WTC11 (cell line): ENCODE measurements at regions not wholly inside any gene's neighbourhood (a gene's known extent, or its start where the extent isn't known, plus 50 kb on each side); places are given as distances from the start of the nearest gene placed in this dataset.
A peak's percentile ranks its signal among the peaks of the same experiment; 100 is the strongest.

Experiments
- ATAC-seq: fragments of 200-7000 bp; cut with Tn5 transposase; 2 replicates; pipeline ENCODE4 v1.10.0; 2021; ENCODE audit warnings: mild to moderate bottlenecking, moderate library complexity
- CTCF ChIA-PET: fragments of 300-600 bp; sonication (Branson Sonifier 250); formaldehyde crosslinking; loops from one replicate; lab custom pipeline; 2021; ENCODE audit warnings: antibody characterized with exemption; lab: Charles Lee
- POLR2A ChIA-PET: fragments of 350-600 bp; sonication (Branson Sonifier 250); formaldehyde crosslinking; loops from one replicate; lab custom pipeline; 2021; ENCODE audit warnings: antibody characterized with exemption; lab: Charles Lee
- DNase-seq: peaks from one replicate; pipeline ENCODE4 v3.0.0; 2021; ENCODE audit warnings: low spot score
- H3K27ac Mint-ChIP-seq: 2 replicates; pipeline ENCODE4 v1.8.0; 2021; ENCODE audit warnings: mixed read lengths
- H3K27me3 Mint-ChIP-seq: 2 replicates; pipeline ENCODE4 v1.8.0; 2021; ENCODE audit warnings: low read depth, mild to moderate bottlenecking, moderate library complexity, mixed read lengths
- H3K36me3 Mint-ChIP-seq: 2 replicates; pipeline ENCODE4 v1.8.0; 2021; ENCODE audit warnings: mixed read lengths
- H3K4me1 Mint-ChIP-seq: 2 replicates; pipeline ENCODE4 v1.8.0; 2022; ENCODE audit warnings: mixed read lengths
- H3K4me3 Mint-ChIP-seq: 2 replicates; pipeline ENCODE4 v1.8.0; 2021; ENCODE audit warnings: mild to moderate bottlenecking, moderate library complexity, mixed read lengths
- H3K9me3 Mint-ChIP-seq: 2 replicates; pipeline ENCODE4 v1.8.0; 2021; ENCODE audit warnings: mixed read lengths
- ELF4 ChIP-seq: sonication (generic); formaldehyde crosslinking; IDR thresholded peaks from 2 replicates; pipeline ENCODE4 v1.8.1; 2022; ENCODE audit warnings: low read depth, mild to moderate bottlenecking, moderate library complexity, missing genetic modification reagents
- IRF2 ChIP-seq: sonication (generic); formaldehyde crosslinking; IDR thresholded peaks from 2 replicates; pipeline ENCODE4 v1.8.0; 2022; ENCODE audit warnings: low read depth, missing genetic modification reagents, borderline replicate concordance
- JAZF1 ChIP-seq: fragments of 250-450 bp; sonication (Bioruptor Pico); IDR thresholded peaks from 2 replicates; pipeline ENCODE4 v1.9.0; 2021; ENCODE audit warnings: moderate library complexity, mild to moderate bottlenecking, inconsistent platforms
- MYBL2 ChIP-seq: sonication (generic); formaldehyde crosslinking; IDR thresholded peaks from 2 replicates; pipeline ENCODE4 v1.8.1; 2023; ENCODE audit warnings: mild to moderate bottlenecking, moderate library complexity, missing genetic modification reagents
- NFATC4 ChIP-seq: fragments of 250-450 bp; sonication (Bioruptor Pico); IDR thresholded peaks from 2 replicates; pipeline ENCODE4 v1.9.0; 2021; ENCODE audit warnings: mild to moderate bottlenecking
- NR3C1 ChIP-seq: sonication (generic); formaldehyde crosslinking; conservative IDR thresholded peaks from 2 replicates; pipeline ENCODE4 v1.8.1; 2023; ENCODE audit warnings: low read depth, mild to moderate bottlenecking, missing genetic modification reagents
- SMAD4 ChIP-seq: sonication (generic); formaldehyde crosslinking; IDR thresholded peaks from 2 replicates; pipeline ENCODE4 v1.8.0; 2022; ENCODE audit warnings: mild to moderate bottlenecking, missing genetic modification reagents
- SOX15 ChIP-seq: fragments of 250-450 bp; sonication (Bioruptor Pico); IDR thresholded peaks from 2 replicates; pipeline ENCODE4 v1.9.0; 2021; ENCODE audit warnings: mild to moderate bottlenecking
- ZNF138 ChIP-seq: sonication (generic); formaldehyde crosslinking; conservative IDR thresholded peaks from 2 replicates; pipeline ENCODE4 v1.8.1; 2022; ENCODE audit warnings: mild to moderate bottlenecking, moderate library complexity, missing genetic modification reagents
- ZNF219 ChIP-seq: sonication (generic); formaldehyde crosslinking; IDR thresholded peaks from 2 replicates; pipeline ENCODE4 v1.8.0; 2023; ENCODE audit warnings: missing genetic modification reagents, mild to moderate bottlenecking, borderline replicate concordance
- ZNF416 ChIP-seq: fragments of 250-450 bp; sonication (Bioruptor Pico); IDR thresholded peaks from 2 replicates; pipeline ENCODE4 v1.9.0; 2021; ENCODE audit warnings: mild to moderate bottlenecking, inconsistent platforms
- ZNF423 ChIP-seq: fragments of 250-450 bp; sonication (Bioruptor Pico); IDR thresholded peaks from 2 replicates; pipeline ENCODE4 v2.1.2; 2022; ENCODE audit warnings: mild to moderate bottlenecking, moderate library complexity
- TF ChIP-seq, protein P1 (sequence below): fragments of 250-450 bp; sonication (Bioruptor Pico); conservative IDR thresholded peaks from 2 replicates; pipeline ENCODE4 v1.9.0; 2021; ENCODE audit warnings: mild to moderate bottlenecking
- TF ChIP-seq, protein P2 (sequence below): sonication (generic); formaldehyde crosslinking; IDR thresholded peaks from 2 replicates; pipeline ENCODE4 v1.8.0; 2023; ENCODE audit warnings: missing genetic modification reagents
- TF ChIP-seq, protein P3 (sequence below): fragments of 250-450 bp; sonication (Bioruptor Pico); IDR thresholded peaks from 2 replicates; pipeline ENCODE4 v1.9.0; 2021; ENCODE audit warnings: mild to moderate bottlenecking
- TF ChIP-seq, protein P4 (sequence below): fragments of 250-450 bp; sonication (Bioruptor Pico); IDR thresholded peaks from 2 replicates; pipeline ENCODE4 v2.1.2; 2022; ENCODE audit warnings: mild to moderate bottlenecking, moderate library complexity
- TF ChIP-seq, protein P5 (sequence below): sonication (generic); formaldehyde crosslinking; IDR thresholded peaks from 2 replicates; pipeline ENCODE4 v1.8.0; 2022; ENCODE audit warnings: mild to moderate bottlenecking, missing genetic modification reagents
- TF ChIP-seq, protein P6 (sequence below): sonication (generic); formaldehyde crosslinking; IDR thresholded peaks from 2 replicates; pipeline ENCODE4 v1.8.0; 2022; ENCODE audit warnings: mild to moderate bottlenecking, missing genetic modification reagents
- TF ChIP-seq, protein P7 (sequence below): sonication (generic); formaldehyde crosslinking; IDR thresholded peaks from 2 replicates; pipeline ENCODE4 v1.8.1; 2023; ENCODE audit warnings: mild to moderate bottlenecking, moderate library complexity, missing genetic modification reagents

DNA sequence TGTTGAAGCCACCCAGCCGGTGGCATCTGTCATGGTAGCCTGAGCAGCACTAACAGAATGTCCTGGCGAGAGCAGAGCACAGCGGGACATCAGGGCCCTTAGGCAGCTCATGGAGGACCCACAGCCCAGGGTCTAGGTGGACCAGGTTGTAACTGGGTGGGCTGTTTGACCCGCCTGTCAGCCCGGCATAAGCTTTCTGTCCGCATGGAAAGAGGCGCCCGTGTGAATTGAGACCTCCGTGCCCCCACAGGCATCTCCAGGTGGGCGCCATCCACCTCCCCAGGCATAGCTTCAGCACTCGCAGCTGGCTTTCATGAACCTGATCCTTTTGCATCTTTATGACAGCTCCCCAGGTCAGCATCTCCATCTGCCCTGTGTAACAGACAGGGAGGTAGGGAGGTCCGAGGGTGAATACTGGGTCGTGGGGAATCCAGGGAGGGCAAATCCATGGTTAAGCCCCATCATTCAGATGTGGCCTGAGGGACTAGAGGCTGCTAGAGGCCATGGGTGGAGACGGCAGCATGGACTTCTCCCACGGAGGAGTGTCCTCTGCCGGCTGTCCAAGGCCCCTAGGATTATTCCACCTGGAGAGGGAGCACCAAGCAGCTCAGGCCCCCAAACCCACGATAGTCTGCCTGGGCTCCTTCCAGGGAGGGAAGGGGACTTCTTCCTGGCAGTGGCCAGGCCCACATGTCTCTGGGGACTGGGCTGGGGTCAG is 371.6 kb upstream of the MKI67 start (continued):
- TF ChIP-seq, protein P1, sequence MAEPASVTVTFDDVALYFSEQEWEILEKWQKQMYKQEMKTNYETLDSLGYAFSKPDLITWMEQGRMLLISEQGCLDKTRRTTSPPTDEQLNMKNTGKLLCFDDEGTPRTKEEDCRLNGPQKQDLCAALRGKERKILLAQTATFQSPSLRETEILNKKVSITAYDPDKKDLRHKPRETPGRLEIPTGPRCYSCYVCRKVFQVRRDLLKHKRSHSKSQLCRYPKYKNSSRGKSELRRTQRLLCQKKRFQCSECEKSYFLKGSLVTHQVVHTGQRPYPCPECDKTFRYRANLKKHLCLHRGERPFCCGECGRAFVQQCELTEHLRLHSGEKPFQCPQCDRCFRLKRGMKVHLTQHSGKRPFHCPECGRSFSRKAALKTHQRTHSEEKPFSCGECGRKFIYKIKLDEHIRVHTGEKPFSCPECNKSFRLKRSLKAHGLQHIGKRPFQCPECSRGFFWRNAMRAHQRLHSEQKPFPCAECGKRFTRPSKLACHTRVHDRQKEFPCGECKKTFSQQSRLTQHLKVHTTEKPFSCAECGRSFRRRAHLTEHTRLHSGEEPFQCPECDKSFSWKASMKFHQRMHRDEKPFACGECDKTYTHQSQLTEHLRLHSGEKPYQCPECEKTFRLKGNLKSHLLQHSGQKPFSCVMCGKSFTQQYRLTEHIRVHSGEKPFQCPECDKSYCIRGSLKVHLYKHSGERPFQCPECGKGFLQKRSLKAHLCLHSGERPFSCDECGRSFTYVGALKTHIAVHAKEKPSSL (CRISPR knock-in tag), result no peak
- TF ChIP-seq JAZF1 (CRISPR knock-in tag) (no peak), NFATC4 (CRISPR knock-in tag) (no peak)

DNA sequence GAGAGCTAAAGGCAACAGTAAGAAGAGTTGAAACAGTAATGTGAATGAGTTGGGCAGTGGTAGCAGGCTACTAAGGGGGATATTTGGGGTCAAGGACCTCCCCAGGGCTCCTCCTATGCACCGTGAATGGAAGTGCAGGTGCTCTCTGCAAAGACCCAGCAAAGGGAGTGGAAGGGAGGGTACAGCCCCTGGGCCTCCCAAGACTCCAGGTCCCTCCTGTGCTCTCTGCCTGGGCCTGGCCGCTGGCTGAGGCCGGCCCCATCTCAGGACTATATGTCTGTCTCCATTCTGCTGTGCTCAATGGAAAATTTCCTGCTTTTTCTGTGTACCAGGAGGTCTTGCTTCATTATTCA is 372.1 kb upstream of the MKI67 start:
- DNase-seq (no peak), ATAC-seq (peak; percentile 84)
- ChIA-PET CTCF (interaction anchor here (0.8 to 2.0 kb wide), 4 partner anchors 14 to 231 kb away, joined by 4 to 8 read pairs (median 5); no protein-coding TSS in a partner anchor), POLR2A (no interaction called here)
- no peaks in the 10 kb centered on the region; the same call in 1 of the 2 replicates for H3K27me3 Mint-ChIP-seq
- H3K4me3 Mint-ChIP-seq, result no peak overlapping the region
- H3K9me3 Mint-ChIP-seq, result 0 out of 2 replicates have a peak, but pooled peaks cover 4% of the 10 kb centered on the region
- no peaks in the 10 kb centered on the region for H3K36me3 Mint-ChIP-seq
- peaks cover 21% of the 10 kb centered on the region for H3K4me1 Mint-ChIP-seq
- TF ChIP-seq, protein P2, sequence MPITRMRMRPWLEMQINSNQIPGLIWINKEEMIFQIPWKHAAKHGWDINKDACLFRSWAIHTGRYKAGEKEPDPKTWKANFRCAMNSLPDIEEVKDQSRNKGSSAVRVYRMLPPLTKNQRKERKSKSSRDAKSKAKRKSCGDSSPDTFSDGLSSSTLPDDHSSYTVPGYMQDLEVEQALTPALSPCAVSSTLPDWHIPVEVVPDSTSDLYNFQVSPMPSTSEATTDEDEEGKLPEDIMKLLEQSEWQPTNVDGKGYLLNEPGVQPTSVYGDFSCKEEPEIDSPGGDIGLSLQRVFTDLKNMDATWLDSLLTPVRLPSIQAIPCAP (CRISPR knock-in tag), result no peak
- TF ChIP-seq NR3C1 (CRISPR knock-in tag) (no peak), MYBL2 (CRISPR knock-in tag) (no peak), ZNF219 (CRISPR knock-in tag) (no peak), ZNF416 (CRISPR knock-in tag) (no peak), SOX15 (CRISPR knock-in tag) (no peak), ELF4 (CRISPR knock-in tag) (no peak), ZNF138 (no peak), ZNF423 (CRISPR knock-in tag) (no peak), IRF2 (CRISPR knock-in tag) (no peak), SMAD4 (CRISPR knock-in tag) (no peak)
- TF ChIP-seq, protein P3, sequence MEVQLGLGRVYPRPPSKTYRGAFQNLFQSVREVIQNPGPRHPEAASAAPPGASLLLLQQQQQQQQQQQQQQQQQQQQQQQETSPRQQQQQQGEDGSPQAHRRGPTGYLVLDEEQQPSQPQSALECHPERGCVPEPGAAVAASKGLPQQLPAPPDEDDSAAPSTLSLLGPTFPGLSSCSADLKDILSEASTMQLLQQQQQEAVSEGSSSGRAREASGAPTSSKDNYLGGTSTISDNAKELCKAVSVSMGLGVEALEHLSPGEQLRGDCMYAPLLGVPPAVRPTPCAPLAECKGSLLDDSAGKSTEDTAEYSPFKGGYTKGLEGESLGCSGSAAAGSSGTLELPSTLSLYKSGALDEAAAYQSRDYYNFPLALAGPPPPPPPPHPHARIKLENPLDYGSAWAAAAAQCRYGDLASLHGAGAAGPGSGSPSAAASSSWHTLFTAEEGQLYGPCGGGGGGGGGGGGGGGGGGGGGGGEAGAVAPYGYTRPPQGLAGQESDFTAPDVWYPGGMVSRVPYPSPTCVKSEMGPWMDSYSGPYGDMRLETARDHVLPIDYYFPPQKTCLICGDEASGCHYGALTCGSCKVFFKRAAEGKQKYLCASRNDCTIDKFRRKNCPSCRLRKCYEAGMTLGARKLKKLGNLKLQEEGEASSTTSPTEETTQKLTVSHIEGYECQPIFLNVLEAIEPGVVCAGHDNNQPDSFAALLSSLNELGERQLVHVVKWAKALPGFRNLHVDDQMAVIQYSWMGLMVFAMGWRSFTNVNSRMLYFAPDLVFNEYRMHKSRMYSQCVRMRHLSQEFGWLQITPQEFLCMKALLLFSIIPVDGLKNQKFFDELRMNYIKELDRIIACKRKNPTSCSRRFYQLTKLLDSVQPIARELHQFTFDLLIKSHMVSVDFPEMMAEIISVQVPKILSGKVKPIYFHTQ, result no peak
- TF ChIP-seq, protein P4, sequence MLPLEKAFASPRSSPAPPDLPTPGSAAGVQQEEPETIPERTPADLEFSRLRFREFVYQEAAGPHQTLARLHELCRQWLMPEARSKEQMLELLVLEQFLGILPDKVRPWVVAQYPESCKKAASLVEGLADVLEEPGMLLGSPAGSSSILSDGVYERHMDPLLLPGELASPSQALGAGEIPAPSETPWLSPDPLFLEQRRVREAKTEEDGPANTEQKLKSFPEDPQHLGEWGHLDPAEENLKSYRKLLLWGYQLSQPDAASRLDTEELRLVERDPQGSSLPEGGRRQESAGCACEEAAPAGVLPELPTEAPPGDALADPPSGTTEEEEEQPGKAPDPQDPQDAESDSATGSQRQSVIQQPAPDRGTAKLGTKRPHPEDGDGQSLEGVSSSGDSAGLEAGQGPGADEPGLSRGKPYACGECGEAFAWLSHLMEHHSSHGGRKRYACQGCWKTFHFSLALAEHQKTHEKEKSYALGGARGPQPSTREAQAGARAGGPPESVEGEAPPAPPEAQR, result no peak
- TF ChIP-seq, protein P5, sequence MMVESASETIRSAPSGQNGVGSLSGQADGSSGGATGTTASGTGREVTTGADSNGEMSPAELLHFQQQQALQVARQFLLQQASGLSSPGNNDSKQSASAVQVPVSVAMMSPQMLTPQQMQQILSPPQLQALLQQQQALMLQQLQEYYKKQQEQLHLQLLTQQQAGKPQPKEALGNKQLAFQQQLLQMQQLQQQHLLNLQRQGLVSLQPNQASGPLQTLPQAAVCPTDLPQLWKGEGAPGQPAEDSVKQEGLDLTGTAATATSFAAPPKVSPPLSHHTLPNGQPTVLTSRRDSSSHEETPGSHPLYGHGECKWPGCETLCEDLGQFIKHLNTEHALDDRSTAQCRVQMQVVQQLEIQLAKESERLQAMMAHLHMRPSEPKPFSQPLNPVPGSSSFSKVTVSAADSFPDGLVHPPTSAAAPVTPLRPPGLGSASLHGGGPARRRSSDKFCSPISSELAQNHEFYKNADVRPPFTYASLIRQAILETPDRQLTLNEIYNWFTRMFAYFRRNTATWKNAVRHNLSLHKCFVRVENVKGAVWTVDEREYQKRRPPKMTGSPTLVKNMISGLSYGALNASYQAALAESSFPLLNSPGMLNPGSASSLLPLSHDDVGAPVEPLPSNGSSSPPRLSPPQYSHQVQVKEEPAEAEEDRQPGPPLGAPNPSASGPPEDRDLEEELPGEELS, result no peak
- TF ChIP-seq, protein P6, sequence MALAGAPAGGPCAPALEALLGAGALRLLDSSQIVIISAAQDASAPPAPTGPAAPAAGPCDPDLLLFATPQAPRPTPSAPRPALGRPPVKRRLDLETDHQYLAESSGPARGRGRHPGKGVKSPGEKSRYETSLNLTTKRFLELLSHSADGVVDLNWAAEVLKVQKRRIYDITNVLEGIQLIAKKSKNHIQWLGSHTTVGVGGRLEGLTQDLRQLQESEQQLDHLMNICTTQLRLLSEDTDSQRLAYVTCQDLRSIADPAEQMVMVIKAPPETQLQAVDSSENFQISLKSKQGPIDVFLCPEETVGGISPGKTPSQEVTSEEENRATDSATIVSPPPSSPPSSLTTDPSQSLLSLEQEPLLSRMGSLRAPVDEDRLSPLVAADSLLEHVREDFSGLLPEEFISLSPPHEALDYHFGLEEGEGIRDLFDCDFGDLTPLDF (CRISPR knock-in tag), result no peak
- TF ChIP-seq, protein P7, sequence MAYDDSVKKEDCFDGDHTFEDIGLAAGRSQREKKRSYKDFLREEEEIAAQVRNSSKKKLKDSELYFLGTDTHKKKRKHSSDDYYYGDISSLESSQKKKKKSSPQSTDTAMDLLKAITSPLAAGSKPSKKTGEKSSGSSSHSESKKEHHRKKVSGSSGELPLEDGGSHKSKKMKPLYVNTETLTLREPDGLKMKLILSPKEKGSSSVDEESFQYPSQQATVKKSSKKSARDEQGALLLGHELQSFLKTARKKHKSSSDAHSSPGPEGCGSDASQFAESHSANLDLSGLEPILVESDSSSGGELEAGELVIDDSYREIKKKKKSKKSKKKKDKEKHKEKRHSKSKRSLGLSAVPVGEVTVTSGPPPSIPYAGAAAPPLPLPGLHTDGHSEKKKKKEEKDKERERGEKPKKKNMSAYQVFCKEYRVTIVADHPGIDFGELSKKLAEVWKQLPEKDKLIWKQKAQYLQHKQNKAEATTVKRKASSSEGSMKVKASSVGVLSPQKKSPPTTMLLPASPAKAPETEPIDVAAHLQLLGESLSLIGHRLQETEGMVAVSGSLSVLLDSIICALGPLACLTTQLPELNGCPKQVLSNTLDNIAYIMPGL, result no peak
- H3K27ac Mint-ChIP-seq, result no peak overlapping the region
